Activated CD4-positive, alpha-beta T cell treated with anti-CD3 and anti-CD28 coated beads for 36 hours (primary cell): ENCODE measurements at regions not wholly inside any gene's neighbourhood (a gene's known extent, or its start where the extent isn't known, plus 50 kb on each side); places are given as distances from the start of the nearest gene placed in this dataset.
A peak's percentile ranks its signal among the peaks of the same experiment; 100 is the strongest.

ENCODE experiments used
- ATAC-seq: fragments of 200-7000 bp; cut with Tn5 transposase; one replicate; pipeline ENCODE4 v1.10.0; 2021; ENCODE audit warnings: mild to moderate bottlenecking, moderate library complexity
- CTCF ChIA-PET: fragments of 350-600 bp; sonication (Branson Sonifier 250); formaldehyde crosslinking; loops from one replicate; lab custom pipeline; 2021; ENCODE audit warnings: antibody characterized with exemption; lab: Charles Lee
- POLR2A ChIA-PET: fragments of 350-600 bp; sonication (Branson Sonifier 250); formaldehyde crosslinking; loops from one replicate; lab custom pipeline; 2021; ENCODE audit warnings: antibody characterized with exemption, inconsistent platforms; lab: Charles Lee
- DNase-seq: peaks from one replicate; pipeline ENCODE4 v3.0.0-alpha.2; 2020
- H3K27ac Mint-ChIP-seq: one replicate; pipeline ENCODE4 v1.8.0; 2021; ENCODE audit warnings: mixed read lengths
- H3K27me3 Mint-ChIP-seq: one replicate; pipeline ENCODE4 v1.8.0; 2021; ENCODE audit warnings: mixed read lengths
- H3K36me3 Mint-ChIP-seq: one replicate; pipeline ENCODE4 v1.8.0; 2021; ENCODE audit warnings: low read depth, mixed read lengths
- H3K4me1 Mint-ChIP-seq: one replicate; pipeline ENCODE4 v1.8.0; 2021; ENCODE audit warnings: mixed read lengths
- H3K4me3 Mint-ChIP-seq: one replicate; pipeline ENCODE4 v1.8.0; 2021; ENCODE audit warnings: mild to moderate bottlenecking, moderate library complexity, mixed read lengths
- H3K9me3 Mint-ChIP-seq: one replicate; pipeline ENCODE4 v1.8.0; 2021; ENCODE audit warnings: low read depth, mixed read lengths
- intact Hi-C, 2 experiments: fragments of 100-400 bp; cut with DNase I in 1 of 2; cut with micrococcal nuclease in 1 of 2; formaldehyde crosslinking; loops; one replicate each; pipeline versions ENCODE4 v1.14.2 to v1.15.1; 2022 to 2024; cut with DNase I, micrococcal nuclease

GRCh38 chr4:122305853-122306252 is 73.0 kb upstream of the ADAD1 start:
- ATAC-seq (no peak), DNase-seq (no peak)
- Mint-ChIP-seq H3K4me1 (peaks cover 2% of the 10 kb centered on the region), H3K36me3 (peaks cover 4% of the 10 kb centered on the region), H3K4me3 (no peak overlapping the region), H3K27me3 (no peaks in the 10 kb centered on the region), H3K9me3 (no peaks in the 10 kb centered on the region), H3K27ac (no peak overlapping the region)
- intact Hi-C loops, result no loop called here
- POLR2A ChIA-PET, result interaction anchor here (0.6 kb wide), 1 partner anchor 393 kb away, joined by 3 read pairs; no protein-coding TSS in a partner anchor
- CTCF ChIA-PET, result interaction anchor here (0.7 to 0.9 kb wide), 2 partner anchors 152 to 262 kb away, joined by 3 read pairs; no protein-coding TSS in a partner anchor

- no peaks in the 10 kb centered on the region for H3K27me3 Mint-ChIP-seq
- H3K27ac Mint-ChIP-seq, result peak overlapping the region; percentile 51
- ChIA-PET POLR2A (no interaction called here), CTCF (interaction anchor here (3.4 to 5.1 kb wide), 2 partner anchors 268 kb away, joined by 17 to 42 read pairs; no protein-coding TSS in a partner anchor)
- H3K9me3 Mint-ChIP-seq, result no peaks in the 10 kb centered on the region
- ATAC-seq (no peak), DNase-seq (no peak)
- intact Hi-C loops, result loop anchor here (1.0 to 10.0 kb wide), 4 partner anchors 142 to 612 kb away; partner anchors contain the start of gene NUDT6 (in 1 of the 2)
- peaks cover 2% of the 10 kb centered on the region for H3K4me1 Mint-ChIP-seq
- H3K4me3 Mint-ChIP-seq, result no peak overlapping the region
- peaks cover 3% of the 10 kb centered on the region for H3K36me3 Mint-ChIP-seq
These were observed 68.7 kb upstream of the ADAD1 start for GRCh38 chr4:122309988-122310626.

GRCh38 chr4:122313006-122313646 is 65.7 kb upstream of the ADAD1 start:
- no peaks in the 10 kb centered on the region for H3K9me3 Mint-ChIP-seq
- ATAC-seq (no peak), DNase-seq (no peak)
- no peak overlapping the region for H3K27ac Mint-ChIP-seq
- H3K4me3 Mint-ChIP-seq, result no peak overlapping the region
- H3K36me3 Mint-ChIP-seq, result peaks cover 13% of the 10 kb centered on the region
- ChIA-PET CTCF (interaction anchor here (0.7 to 5.1 kb wide), 4 partner anchors 9 to 265 kb away, joined by 3 to 42 read pairs (median 4); no protein-coding TSS in a partner anchor), POLR2A (no interaction called here)
- peaks cover 10% of the 10 kb centered on the region for H3K4me1 Mint-ChIP-seq
- H3K27me3 Mint-ChIP-seq, result no peaks in the 10 kb centered on the region
- intact Hi-C loops, result loop anchor here (5.0 to 10.0 kb wide), 3 partner anchors 139 to 609 kb away; partner anchors contain the start of gene NUDT6 (in 1 of the 2)

GRCh38 chr4:122326908-122327307 is 51.9 kb upstream of the ADAD1 start:
- intact Hi-C loops, result no loop called here
- CTCF ChIA-PET, result interaction anchor here (1.2 to 1.8 kb wide), 2 partner anchors 22 to 251 kb away, joined by 3 to 9 read pairs; no protein-coding TSS in a partner anchor
- Mint-ChIP-seq H3K36me3 (peaks cover 24% of the 10 kb centered on the region), H3K27ac (no peak overlapping the region), H3K27me3 (no peaks in the 10 kb centered on the region), H3K9me3 (no peaks in the 10 kb centered on the region), H3K4me3 (no peak overlapping the region), H3K4me1 (peaks cover 20% of the 10 kb centered on the region)
- POLR2A ChIA-PET, result no interaction called here
- DNase-seq (no peak), ATAC-seq (no peak)

GRCh38 chr4:122328893-122329292 is 49.9 kb upstream of the ADAD1 start:
- H3K4me3 Mint-ChIP-seq, result no peak overlapping the region
- ChIA-PET POLR2A (no interaction called here), CTCF (no interaction called here)
- intact Hi-C loops, result no loop called here
- peaks cover 5% of the 10 kb centered on the region for H3K4me1 Mint-ChIP-seq
- peaks cover 25% of the 10 kb centered on the region for H3K36me3 Mint-ChIP-seq
- H3K27ac Mint-ChIP-seq, result no peak overlapping the region
- H3K27me3 Mint-ChIP-seq, result no peaks in the 10 kb centered on the region
- H3K9me3 Mint-ChIP-seq, result no peaks in the 10 kb centered on the region
- DNase-seq (no peak), ATAC-seq (no peak)
